Kidney epithelial cell (primary cell): ENCODE measurements at regions not wholly inside any gene's neighbourhood (a gene's known extent, or its start where the extent isn't known, plus 50 kb on each side); places are given as distances from the start of the nearest gene placed in this dataset.

Experiments used
- DNase-seq: peaks from one replicate; pipeline ENCODE4 v3.0.0-alpha.2; 2010; ENCODE audit warnings: low read depth
- H3K27me3 ChIP-seq: 2 replicates; pipeline ENCODE4 v1.6.0; 2011; ENCODE audit warnings: low read length; ENCODE audit not compliant: control insufficient read depth, insufficient read depth
- H3K36me3 ChIP-seq: 2 replicates; pipeline ENCODE4 v1.5.1; 2011; ENCODE audit warnings: low read length; ENCODE audit not compliant: control insufficient read depth, insufficient read depth
- H3K4me3 ChIP-seq: 2 replicates; pipeline ENCODE4 v1.5.1; 2011; ENCODE audit warnings: low read depth, mild to moderate bottlenecking, control low read depth, low read length
- CTCF ChIP-seq: IDR thresholded peaks from 2 replicates; pipeline ENCODE4 v1.5.1; 2011; ENCODE audit warnings: mild to moderate bottlenecking, moderate library complexity, low read length, control low read depth, inconsistent platforms; ENCODE audit not compliant: insufficient read depth, poor library complexity, severe bottlenecking

DNA sequence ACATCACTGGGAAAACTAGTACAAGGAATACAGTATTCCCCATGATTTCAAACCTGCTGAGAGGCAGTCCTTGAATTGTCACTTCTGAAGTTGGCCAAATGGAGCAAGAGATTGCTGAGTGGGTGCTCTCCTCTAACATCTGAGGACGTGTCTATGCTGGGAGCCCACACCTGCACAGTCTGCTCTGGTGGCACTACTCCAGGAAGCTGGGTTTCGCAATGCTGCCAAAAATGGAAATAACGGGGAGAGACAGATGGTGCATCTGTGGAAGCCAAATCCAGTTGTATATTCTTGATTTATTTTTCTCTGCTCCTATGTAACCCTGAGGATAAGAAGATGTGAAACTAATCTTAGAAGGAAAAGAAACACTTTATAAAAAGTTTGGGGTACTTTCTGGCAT, 240.1 kb upstream of the CTSO start:
- TF ChIP-seq CTCF = no peak
- Histone ChIP-seq H3K4me3 (no peak overlapping the region), H3K36me3 (no peaks in the 10 kb centered on the region), H3K27me3 (no peaks in the 10 kb centered on the region)
- DNase-seq = no peak

- no peak overlapping the region for H3K4me3 ChIP-seq
- no peaks in the 10 kb centered on the region for H3K36me3 ChIP-seq
- DNase-seq = no peak
- H3K27me3 ChIP-seq = no peaks in the 10 kb centered on the region
- no peak for TF ChIP-seq CTCF
Measured at GRCh38 chr4:156193106-156193505, 239.4 kb upstream of the CTSO start.

DNA sequence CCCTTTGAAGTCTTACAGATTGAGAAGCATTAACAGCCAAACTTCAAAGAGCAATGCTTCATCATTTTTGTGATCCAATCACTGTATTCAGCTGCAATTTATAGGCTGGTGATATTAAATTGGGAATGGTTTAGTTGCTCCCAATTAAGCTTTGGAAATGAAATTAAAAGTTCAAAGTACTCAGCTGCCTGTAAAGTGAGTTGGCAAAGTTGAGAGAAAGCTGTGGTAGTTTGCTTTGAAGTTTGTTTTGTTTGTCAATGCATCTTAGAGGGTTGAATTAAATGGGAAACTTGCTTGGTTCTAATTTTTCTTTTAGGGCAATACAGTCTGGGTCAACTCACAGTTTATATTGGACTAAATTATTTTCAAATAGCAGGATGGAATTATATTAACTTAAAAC, 238.4 kb upstream of the CTSO start:
- Histone ChIP-seq H3K27me3 (no peaks in the 10 kb centered on the region), H3K36me3 (no peaks in the 10 kb centered on the region), H3K4me3 (no peak overlapping the region)
- no peak for TF ChIP-seq CTCF
- no peak for DNase-seq

DNA sequence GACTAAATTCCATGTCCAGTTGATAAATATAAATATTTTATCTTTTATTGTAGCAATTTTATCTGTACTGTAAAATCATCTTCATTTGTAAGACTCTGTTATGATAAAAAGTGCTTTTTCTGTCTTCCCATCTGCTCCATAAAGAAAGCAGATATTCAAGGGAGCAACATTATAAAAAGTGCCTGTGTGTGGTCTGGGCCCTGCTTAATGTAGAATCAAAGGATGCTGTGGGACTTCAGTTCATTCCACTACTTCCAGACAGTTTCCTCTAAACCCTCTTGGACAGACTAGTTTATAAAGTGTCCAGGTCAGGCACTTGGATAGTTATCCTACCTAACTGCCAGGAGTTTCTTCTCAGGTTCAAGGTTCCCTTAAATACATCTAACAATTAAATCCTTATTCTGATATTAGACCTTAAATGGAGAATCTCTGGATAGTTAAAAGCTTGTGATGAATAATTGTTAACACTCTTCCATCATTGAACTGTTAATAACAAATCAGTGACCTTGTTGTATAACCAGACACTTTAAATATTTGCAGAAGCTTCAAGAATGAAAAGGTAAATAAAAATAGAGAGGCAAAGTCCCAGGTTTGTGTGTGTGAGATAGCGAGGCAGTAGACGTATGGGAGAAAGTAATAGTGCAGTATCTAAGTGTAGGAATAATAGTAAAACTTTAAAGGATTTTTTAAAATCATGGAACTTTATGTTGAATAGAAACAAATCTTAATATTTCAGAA, 237.5 kb upstream of the CTSO start:
- Histone ChIP-seq H3K36me3 (no peaks in the 10 kb centered on the region), H3K27me3 (no peaks in the 10 kb centered on the region), H3K4me3 (no peak overlapping the region)
- TF ChIP-seq CTCF = no peak
- no peak for DNase-seq

- H3K36me3 ChIP-seq = no peaks in the 10 kb centered on the region
- no peaks in the 10 kb centered on the region for H3K27me3 ChIP-seq
- no peak overlapping the region for H3K4me3 ChIP-seq
- TF ChIP-seq CTCF = no peak
- no peak for DNase-seq
Measured at GRCh38 chr4:156190615-156191014, 236.9 kb upstream of the CTSO start.

DNA sequence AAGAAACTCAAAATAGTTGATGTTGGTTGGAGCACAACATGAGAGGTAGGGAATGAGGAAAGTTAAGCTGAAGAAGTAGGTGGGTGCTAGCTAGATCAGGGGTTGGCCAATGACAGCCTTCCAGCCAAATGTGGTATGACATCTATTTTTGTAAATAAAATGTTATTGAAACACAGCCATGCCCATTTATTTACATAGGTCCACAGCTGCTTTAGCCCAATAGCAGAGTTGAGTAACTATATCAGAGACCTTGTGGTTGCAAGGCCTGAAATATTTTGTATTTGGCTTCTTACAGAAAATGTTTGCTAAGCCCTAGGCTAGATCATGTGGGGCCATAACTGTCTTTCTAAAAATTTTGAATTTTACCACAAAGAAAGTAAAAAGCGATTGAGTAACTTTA, 234.9 kb upstream of the CTSO start:
- Histone ChIP-seq H3K27me3 (no peaks in the 10 kb centered on the region), H3K4me3 (no peak overlapping the region), H3K36me3 (no peaks in the 10 kb centered on the region)
- no peak for TF ChIP-seq CTCF
- DNase-seq = no peak
